ENCODE measurements at regions not wholly inside any gene's neighbourhood (a gene's known extent, or its start where the extent isn't known, plus 50 kb on each side); places are given as distances from the start of the nearest gene placed in this dataset.
"Not testable (repeated sequence)": the region's sequence is repeated elsewhere in the genome, so short reads cannot be mapped to it uniquely, and the experiment has no call there.

DNA sequence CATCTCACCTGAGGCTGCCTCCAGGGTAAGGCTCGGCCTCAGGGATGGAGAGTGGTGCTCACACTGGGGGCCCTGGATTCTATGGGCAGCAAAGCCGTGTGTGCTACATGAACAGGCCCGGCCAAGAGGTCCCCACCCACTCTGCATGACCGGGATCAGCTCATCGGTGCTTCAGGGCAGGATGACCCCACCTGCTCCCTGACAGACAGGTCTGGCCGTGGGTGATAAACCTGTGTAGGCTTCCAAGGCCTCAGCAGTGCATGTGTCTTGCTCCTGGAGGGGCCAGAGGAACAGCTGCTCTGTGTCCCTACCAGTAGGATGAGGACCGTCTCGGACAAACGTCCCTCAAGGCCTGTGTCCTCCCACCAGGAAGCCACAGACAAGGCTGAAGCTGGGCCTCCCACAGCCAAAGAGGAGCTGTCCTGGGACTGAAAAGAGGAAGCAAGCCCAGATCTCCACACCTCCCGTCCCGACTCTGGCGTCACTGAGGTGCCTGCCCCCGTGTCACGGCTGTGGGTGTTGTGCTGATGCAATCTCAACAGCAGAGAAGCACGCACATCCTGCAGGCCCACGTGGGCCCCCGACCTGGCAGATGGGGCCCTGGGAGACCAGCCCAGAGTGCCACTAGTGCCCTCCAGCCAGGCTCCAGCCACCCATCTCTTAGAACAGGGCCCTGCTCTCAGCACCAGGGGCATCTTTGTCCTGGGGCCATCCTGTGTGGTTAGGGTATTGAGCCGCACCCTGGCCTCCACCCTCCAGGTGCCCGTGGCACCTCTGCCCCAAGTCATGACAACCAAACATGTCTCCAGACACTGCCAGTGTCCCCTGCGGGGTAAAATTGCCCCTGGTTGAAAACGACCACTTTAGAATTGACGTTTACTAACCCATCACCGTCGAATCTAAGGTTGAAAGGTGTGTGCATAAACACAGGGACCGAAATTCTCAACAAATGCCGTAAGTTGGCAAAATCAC lies 5455.9 kb upstream of the TPTE start:
- not testable (repeated sequence) for DNase-seq (ENCODE audit: low read depth, low spot score)

DNA sequence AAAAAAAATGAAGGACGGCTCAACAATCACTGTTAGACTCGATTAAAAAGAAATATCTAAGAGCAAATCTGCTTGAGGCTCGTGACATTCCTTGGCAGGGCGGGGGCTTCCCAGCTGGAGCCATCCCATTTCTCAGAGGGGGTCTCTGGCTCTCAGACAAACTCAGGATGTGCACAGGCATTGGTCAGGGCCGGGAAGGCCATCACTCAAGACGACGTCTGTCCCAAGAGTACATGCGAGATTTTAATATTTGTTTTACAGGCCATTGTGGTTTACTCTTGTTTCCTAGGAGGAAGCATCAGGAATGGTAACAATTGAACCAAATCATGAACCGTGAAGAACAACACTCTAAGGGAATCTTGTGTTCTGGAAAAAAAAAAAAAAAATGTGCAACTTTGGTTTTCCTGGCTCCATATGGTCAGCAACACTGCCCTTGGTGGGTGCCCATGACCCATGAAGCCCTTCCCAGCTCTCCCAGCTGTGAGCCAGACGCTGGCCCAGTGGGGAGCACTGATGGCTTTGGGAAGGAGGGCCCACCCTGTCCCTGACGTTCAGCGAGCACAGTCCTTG lies 5454.6 kb upstream of the TPTE start:
- DNase-seq (ENCODE audit: low read depth, low spot score): not testable (repeated sequence)

GRCh38 chr21:5067326-5068048 lies 5453.9 kb upstream of the TPTE start:
- DNase-seq (ENCODE audit: low read depth, low spot score): not testable (repeated sequence)

DNA sequence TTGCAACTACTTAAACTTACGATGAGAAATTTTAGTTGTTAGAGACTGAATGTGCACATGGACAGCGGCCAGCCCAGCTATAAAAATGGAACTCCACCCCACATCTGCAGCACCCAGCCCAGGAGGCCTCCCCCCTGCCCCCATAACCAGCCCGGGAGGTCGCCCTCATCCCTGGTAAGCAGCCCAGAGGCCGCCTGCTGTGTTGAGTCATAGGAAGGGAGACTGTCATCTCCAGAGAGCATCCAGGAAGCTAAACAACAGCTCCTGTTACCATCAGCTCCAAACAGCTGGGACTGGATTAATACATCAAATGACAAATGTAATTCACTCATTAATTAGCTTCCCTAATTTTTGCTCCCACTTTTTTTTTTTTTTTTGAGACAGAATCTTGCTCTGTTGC lies 5452.7 kb upstream of the TPTE start:
- DNase-seq (ENCODE audit: low read depth, low spot score): not testable (repeated sequence)

DNA sequence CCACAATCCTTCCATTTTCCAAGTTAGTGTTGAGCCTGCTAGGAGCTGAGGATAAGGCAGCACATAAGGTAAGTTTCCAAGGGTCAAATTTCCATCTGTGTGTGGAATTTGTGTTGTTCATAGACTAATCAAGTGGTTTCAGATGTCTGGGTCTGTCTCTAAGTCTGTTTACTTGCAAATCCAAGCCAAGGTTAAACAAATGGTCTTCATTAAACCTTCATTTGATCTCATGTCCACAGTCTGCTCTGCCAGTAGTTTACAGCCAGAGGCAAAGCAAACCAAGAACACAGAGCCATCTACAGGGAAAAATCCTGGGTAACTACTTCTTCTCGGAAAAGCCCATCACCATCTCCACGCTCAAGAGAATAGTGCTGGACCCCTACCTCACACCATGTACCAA lies 5450.2 kb upstream of the TPTE start:
- not testable (repeated sequence) for DNase-seq (ENCODE audit: low read depth, low spot score)

GRCh38 chr21:5076854-5077253 lies 5444.5 kb upstream of the TPTE start:
- DNase-seq (ENCODE audit: low read depth, low spot score): not testable (repeated sequence)

DNA sequence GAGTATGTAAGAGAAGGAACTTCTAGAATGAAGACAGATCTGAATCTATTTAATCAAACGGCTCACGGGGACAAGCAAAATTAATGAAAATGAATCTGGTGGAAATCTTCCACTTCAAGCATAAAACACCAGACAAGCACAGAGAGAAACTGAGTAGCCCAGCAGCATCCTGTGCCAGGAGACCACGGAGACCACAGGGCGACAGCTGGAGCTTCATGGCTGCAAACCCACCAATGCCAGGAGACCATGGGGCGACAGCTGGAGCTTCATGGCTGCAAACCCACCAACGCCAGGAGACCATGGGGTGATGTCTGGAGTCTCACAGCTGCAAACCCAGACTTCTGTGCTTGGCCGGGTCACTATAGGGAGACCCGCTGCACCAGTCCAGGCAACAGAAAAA lies 5442.0 kb upstream of the TPTE start:
- DNase-seq (ENCODE audit: low read depth, low spot score): not testable (repeated sequence)

DNA sequence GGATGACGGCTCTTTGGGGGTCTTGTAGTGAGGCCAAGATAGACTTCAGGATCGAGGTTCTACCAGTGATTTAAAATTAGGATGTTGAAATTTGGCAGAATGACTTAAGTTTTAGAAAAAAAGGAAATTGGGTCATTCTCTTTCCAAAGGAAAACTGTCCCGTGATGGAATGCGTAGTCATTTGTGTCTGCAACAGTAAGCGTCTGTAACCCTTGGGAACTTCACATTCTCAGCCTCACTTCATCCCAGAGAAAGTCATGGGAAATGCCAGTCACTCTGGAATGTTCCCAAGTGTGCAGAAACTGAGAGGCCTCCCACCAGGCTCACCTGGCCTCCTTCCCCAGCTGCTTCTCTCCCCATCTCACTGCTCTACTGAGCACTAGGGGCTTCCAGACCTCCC lies 5441.4 kb upstream of the TPTE start:
- not testable (repeated sequence) for DNase-seq (ENCODE audit: low read depth, low spot score)

GRCh38 chr21:5084246-5084645 lies 5437.1 kb upstream of the TPTE start:
- not testable (repeated sequence) for DNase-seq (ENCODE audit: low read depth, low spot score)

- not testable (repeated sequence) for DNase-seq (ENCODE audit: low read depth, low spot score)
Measured at GRCh38 chr21:5085456-5085855, 5435.9 kb upstream of the TPTE start.

GRCh38 chr21:5086416-5086815 lies 5435.0 kb upstream of the TPTE start:
- not testable (repeated sequence) for DNase-seq (ENCODE audit: low read depth, low spot score)

DNA sequence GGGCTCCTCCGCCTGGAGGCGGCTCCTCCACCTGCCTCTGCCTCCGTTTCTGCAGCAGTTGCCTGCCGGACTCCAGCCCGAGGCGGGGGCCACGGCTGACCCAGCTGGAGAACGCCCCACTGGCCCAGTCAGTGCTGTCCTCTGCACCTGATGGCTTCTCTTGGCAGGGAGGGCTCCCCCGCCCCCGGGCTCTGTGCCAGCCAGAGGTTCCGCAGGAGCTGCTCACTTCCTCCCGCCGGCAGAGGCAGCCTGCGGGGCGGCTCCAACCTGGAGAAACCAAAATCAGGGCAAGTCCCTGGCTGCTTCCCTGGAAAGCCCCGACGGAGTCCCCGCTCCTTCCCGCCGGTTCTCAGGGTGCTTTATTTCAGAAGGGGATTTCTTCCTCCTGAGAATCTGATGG lies 5432.6 kb upstream of the TPTE start:
- DNase-seq (ENCODE audit: low read depth, low spot score): not testable (repeated sequence)

DNA sequence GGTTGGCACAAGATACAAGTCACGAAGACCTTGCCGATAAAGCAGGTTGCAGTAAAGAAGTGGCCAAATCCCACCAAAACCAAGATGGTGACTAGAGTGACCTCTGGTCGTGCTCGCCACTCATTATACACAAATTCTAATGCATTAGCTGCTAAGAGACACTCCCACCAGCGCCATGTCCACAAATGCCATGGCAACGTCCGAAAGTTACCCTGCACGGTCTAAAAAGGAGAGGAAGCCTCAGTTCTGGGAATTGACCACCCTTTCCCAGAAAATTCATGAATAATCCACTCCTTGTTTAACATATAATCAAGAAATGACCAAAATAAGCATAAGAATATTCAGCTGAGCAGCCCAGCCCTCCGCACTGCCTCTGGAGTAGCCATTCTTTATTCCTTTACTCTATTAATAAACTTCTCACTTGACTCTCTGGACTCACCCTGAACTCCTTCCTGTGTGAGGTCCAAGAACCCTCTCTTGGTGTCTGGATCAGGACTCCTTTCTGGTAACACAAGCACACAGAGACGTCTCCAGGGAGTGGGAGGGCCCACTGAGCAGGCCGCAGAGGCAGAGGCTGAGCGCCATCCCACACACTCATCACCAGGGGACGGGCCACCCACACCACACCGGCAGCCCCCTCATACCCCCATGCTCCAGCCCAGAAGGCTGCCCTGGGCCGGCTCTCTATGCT lies 5431.8 kb upstream of the TPTE start:
- DNase-seq (ENCODE audit: low read depth, low spot score): not testable (repeated sequence)

- DNase-seq (ENCODE audit: low read depth, low spot score): not testable (repeated sequence)
Measured at GRCh38 chr21:5090132-5091079, 5431.0 kb upstream of the TPTE start.

GRCh38 chr21:5091274-5091673 lies 5430.1 kb upstream of the TPTE start:
- not testable (repeated sequence) for DNase-seq (ENCODE audit: low read depth, low spot score)

DNA sequence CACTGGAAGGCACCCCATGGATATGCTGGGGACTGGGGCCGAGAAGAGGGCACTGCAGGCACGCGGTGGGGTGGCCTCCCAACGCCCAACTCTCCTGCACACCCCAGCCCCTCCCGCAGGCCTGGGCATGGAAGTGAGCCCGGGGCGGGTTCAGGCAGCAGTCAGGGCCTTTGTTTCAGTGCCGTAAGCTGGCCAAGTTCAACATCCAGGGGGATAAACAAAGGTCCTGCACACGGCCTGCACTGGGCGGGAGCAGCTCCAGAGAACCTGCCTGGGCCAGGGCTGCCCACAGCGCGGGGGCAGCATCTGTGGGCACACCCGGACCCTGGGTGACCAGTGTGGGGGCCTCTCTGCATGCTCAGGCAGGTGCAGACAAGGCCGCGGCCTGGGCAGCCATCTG lies 5425.8 kb upstream of the TPTE start:
- DNase-seq (ENCODE audit: low read depth, low spot score): not testable (repeated sequence)

- not testable (repeated sequence) for DNase-seq (ENCODE audit: low read depth, low spot score)
Measured at GRCh38 chr21:5098010-5098743, 5423.2 kb upstream of the TPTE start.

DNA sequence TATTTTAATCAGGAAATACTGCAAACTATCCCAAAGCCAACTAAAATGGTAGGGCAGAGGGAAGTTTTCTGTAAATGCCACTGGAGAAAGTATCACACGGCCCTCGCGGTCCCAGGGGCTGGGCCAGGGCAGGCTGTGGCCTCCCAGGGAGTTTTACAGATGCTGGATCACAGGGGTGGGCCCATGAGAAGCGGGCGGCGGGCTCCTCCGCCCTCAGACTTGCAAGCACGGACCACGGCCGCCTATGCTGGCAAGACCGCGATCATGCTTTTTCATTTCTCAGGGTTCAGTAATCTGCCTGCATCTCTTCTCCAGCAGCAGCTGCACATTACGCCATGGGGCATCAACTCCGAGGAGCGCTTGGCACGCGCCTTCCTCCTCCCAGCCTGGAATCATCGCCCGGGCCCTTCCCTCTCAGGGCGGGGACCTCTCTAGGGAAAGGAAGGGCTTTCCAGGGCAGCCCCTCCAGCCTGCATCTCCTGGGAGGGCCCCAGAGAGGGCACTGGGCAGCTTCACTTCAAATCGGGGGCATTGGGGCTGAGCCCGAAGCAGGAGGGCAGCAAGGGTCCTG lies 5420.7 kb upstream of the TPTE start:
- not testable (repeated sequence) for DNase-seq (ENCODE audit: low read depth, low spot score)

GRCh38 chr21:5101749-5102148 lies 5419.6 kb upstream of the TPTE start:
- not testable (repeated sequence) for DNase-seq (ENCODE audit: low read depth, low spot score)
